ENCODE measurements at regions not wholly inside any gene's neighbourhood (a gene's known extent, or its start where the extent isn't known, plus 50 kb on each side); places are given as distances from the start of the nearest gene placed in this dataset.

- TF ChIP-seq CTCF (IDR thresholded peaks at IDR 0.05) (no peak), ZNF317 (CRISPR knock-in tag; IDR thresholded peaks at IDR 0.05; ENCODE audit: borderline replicate concordance, low read depth) (no peak), NFE2L1 (CRISPR knock-in tag; IDR thresholded peaks at IDR 0.05) (no peak), TCF7 (CRISPR knock-in tag; IDR thresholded peaks at IDR 0.05; ENCODE audit: low read depth) (no peak), CBFB (CRISPR knock-in tag; IDR thresholded peaks at IDR 0.05; ENCODE audit: low read depth) (no peak), FOXK1 (CRISPR knock-in tag; IDR thresholded peaks at IDR 0.05) (no peak), TEAD4 (CRISPR knock-in tag; IDR thresholded peaks at IDR 0.05) (no peak), SP1 (CRISPR knock-in tag; conservative IDR thresholded peaks at IDR 0.05) (no peak), ZNF138 (CRISPR knock-in tag; conservative IDR thresholded peaks at IDR 0.05) (no peak), CREB1 (CRISPR knock-in tag; IDR thresholded peaks at IDR 0.05) (no peak)
Measured at GRCh38 chr16:16915771-16916170, 536.8 kb downstream of the NPIPA7 start.

Data from WTC11 (cell line).